DMS 273 (cell line): ENCODE measurements at regions not wholly inside any gene's neighbourhood (a gene's known extent, or its start where the extent isn't known, plus 50 kb on each side); places are given as distances from the start of the nearest gene placed in this dataset.
A peak's percentile ranks its signal among the peaks of the same experiment; 100 is the strongest.
"Not testable (repeated sequence)": the region's sequence is repeated elsewhere in the genome, so short reads cannot be mapped to it uniquely, and the experiment has no call there.

Experiments
- DNase-seq: peaks from one replicate; lab custom pipeline; 2025; ENCODE audit not compliant: unreplicated experiment; lab: John Stamatoyannopoulos, UW

- no peak for DNase-seq
Observed at GRCh38 chr4:112708772-112709171, 71.8 kb downstream of the LARP7 start.

DNA sequence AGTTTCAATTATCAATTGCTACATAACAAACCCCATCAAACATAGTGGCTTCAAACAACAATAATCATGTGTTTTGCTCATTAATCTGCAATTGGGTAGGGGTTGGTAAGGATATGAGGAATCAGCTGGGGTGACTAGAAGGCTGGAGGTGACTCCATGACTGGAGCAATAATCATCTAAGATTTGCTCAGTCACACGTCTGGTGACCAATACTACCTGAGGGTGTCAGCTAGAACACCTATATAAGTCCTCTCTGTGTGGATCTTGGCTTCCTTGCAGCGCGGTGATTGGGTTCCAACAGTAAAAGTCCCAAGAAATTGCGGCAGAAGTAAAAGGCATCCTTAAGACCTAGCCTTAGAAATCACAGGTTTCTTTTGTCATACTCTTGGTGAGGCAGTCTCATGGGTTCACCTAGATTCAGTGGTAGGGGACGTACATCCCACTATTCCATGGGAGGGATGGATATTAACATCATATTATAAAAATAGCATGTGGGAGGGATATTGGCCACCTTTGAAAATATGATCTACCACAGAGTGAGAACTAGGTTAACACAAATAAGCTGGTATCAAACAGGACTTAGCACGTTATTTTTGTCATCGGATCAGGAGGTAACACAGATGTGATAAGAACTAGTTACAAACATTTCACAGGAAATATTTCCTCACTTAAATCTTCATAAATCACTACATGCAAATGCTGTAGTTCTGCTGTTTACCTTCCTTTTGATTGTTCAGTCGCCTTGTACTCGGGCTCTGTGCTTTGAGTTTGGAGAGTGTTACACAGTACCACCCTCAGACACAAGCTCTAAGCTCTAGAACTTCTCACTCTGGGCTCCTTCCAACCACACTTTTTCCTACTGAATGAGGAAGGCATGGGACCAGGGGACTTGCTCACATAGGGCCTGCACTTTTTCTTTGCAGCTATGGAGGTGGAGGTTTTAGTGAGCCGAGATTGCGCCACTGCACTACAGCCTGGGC, 78.3 kb downstream of the LARP7 start:
- DNase-seq: no peak

GRCh38 chr4:112717856-112718255, 80.9 kb downstream of the LARP7 start:
- no peak for DNase-seq

- DNase-seq: no peak
Observed at GRCh38 chr4:112721627-112722026, 84.7 kb downstream of the LARP7 start.

DNA sequence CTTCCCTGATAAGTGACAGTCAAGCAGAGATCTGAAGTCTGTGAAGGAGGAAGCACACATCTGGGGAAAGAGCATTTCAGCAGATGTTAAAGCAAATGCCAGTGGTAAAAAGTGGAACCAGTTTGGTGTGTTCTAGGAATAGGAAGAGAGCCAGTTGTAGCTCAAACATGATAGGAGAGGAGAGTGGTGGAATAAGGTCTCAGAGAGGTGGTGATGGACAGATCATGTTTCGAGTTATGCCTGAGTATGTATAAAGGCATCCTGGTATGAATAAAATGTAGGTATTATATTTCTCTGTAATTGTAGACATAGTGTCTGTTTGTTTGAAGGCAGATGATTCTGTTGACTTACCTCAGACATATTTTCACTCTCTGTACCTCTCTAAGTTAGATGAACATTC, 89.1 kb downstream of the LARP7 start:
- DNase-seq: no peak

GRCh38 chr4:112727728-112728127, 90.8 kb downstream of the LARP7 start:
- DNase-seq: not testable (repeated sequence)

GRCh38 chr4:112731715-112732114, 94.8 kb downstream of the LARP7 start:
- no peak for DNase-seq

DNA sequence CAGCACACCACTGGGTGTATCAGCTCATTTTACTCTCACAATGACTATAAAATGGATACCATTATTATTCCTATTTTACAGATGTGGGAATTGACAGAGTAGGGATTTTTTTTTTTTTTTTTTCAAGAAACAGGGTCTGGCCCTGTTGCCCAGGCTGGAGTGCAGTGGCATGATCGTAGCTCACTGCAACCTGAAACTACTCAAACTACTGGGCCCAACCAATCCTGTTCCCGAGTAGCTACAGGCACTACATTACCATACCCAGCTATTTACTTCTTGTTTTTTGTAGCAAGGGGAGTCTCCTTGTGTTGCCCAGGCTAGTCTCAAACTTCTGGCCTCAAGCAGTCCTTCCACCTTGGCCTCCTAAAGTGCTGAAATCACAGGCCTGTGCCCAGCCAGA, 95.2 kb downstream of the LARP7 start:
- no peak for DNase-seq

DNA sequence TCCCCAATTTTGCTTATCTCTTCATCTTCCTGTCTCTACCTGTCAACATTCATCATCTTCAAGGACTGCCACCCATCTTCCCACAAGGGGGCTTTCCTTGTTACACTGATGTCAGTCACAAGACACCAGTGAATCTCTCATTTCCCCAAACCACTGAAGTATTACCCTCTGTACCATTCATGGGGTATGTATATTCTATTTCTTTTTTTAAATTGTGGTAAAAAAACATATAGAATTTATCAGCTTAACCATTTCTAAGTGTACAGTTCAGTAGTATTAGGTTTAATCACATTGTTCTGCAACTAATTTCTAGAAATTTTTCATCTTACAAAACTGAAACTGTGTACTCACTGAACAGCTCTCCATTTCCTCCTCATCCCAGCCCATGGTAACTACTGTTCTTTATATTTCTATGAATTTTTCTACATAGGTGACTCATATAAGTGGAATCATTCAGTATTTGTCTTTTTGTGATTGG, 98.6 kb downstream of the LARP7 start:
- DNase-seq: no peak

DNA sequence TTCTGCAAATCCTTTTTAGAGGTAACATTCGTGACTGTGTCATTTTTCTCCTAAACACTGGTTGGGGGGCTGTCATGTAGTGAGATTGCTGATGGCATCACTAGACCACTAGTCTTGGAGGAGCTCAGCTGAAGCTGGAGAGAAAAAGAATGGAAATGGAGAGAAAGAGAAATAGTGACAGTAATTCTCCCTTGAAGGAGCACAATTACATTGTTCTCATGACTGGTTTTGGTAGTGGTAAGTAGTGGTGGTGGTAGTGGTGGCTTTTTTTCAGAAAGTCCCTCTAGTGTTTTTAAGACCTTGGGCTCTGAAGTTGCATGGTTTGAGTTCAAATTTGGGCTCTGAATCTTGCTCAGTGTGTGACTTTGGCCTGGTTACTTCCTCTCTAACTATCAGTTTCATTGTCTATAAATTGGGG, 99.8 kb downstream of the LARP7 start:
- DNase-seq: no peak

DNA sequence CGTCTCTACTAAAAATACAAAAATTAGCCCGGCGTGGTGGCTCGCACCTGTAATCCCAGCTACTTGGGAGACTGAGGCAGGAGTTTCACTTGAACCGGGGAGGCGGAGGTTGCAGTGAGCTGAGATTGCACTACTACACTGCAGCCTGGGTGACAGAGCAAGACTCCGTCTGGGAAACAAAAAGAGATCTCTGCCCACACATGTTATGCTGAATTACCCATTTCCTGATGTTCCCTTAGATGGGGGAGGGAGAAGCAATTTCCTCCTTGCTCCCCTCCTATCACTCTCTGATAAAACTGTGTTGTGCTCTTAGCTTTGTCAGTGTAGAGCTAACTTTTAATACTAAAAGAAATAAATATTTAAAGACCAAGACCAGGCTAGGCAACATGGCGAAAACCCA, 102.5 kb downstream of the LARP7 start:
- no peak for DNase-seq

- no peak for DNase-seq
Observed at GRCh38 chr4:112747036-112747435, 110.1 kb downstream of the LARP7 start.

DNA sequence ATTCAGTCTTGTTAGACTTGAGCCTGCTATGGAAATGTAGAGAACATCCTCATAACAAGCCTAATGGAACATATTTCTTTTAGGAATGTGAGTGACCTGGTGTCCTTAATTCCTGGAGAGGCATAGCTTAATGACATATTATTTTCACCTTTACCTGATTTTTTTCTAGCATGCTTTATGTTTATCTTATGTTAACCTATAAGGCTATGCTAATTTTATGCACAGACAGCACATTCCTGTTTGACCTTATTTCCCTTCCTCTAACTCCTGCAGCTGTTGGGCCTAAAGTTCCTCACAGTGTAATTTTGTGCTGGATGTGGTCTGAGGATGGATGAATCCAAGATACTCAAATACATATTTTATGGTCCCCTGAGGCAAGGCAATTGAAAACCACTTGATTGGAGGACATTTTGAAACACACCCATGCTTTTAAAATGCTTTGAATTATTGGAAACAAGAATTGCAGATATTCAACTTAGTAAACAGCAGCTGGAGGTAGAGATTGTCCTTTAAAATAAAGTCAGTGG, 111.5 kb downstream of the LARP7 start:
- no peak for DNase-seq

DNA sequence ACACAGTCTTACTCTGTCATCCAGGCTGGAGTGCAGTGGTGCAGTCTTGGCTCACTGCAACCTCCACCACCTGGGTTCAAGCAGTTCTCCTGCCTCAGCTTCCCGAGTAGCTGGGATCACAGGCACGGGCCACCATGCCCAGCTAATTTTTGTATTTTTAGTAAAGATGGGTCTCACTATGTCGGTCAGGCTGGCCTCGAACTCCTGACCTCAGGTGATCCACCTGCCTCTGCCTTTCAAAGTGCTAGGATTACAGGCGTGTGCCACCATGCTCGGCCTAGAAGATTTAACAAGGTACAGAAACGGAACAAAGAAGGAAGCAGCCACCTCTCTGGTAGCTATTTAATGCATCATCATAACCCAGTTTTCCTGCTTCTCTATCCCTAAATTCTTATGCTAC, 113.8 kb downstream of the LARP7 start:
- DNase-seq: not testable (repeated sequence)

- DNase-seq: peak; percentile 28
Observed at GRCh38 chr4:112751447-112751846, 114.5 kb downstream of the LARP7 start.

- no peak for DNase-seq
Observed at GRCh38 chr4:112752061-112752460, 115.1 kb downstream of the LARP7 start.

DNA sequence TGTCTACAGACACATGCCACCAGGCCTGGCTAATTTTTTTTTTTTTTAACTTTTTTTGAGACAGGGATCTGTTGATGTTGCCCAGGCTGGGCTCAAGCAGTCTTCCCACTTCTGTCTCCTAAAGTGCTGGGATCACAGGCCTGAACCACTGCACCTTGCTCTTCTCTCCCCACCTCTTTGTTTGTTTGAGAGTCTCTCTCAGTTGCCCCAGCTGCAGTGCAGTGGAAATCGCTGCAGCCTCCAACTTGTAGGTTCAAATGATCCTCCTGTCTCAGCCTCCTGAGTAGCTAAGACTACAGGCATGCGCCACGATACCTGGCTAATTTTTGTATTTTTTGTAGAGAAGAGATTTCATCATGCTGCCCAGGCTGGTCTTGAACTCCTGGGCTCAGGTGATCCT, 115.6 kb downstream of the LARP7 start:
- no peak for DNase-seq

- no peak for DNase-seq
Observed at GRCh38 chr4:112753333-112753732, 116.4 kb downstream of the LARP7 start.

- no peak for DNase-seq
Observed at GRCh38 chr4:112759313-112759712, 122.4 kb downstream of the LARP7 start.

DNA sequence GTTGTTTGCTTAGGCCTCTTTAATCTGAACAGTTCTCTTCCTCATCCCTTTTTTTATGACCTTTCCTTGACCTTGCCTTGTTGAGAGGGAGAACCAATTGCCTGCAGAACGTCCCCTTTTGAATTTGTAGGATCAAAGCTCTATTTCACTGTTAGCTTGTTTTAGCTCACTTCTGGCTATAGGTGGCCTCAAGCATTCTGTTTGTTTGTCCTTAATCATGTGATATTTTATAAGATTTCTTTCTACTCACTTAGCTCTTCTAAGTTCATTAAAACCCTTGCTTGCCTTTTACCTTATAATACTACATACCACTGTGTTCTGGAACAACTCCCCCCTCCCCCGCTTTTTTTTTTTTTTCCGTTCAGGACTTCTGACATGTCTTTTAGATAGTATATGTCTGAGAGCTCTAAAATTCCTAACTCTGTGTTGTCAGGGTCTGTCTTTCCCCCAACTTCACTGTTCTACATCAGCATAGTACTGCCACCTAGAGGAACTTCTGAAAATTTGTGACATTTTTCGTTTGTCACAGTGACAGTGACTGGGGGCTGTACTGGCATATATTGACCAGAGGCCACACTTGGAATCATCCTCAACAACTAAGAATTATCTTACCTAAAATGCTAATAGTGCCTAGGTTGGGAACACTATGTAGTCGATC, 128.5 kb downstream of the LARP7 start:
- peak; percentile 57 for DNase-seq

- peak; percentile 57 for DNase-seq
Observed at GRCh38 chr4:112766422-112766821, 129.5 kb downstream of the LARP7 start.

DNA sequence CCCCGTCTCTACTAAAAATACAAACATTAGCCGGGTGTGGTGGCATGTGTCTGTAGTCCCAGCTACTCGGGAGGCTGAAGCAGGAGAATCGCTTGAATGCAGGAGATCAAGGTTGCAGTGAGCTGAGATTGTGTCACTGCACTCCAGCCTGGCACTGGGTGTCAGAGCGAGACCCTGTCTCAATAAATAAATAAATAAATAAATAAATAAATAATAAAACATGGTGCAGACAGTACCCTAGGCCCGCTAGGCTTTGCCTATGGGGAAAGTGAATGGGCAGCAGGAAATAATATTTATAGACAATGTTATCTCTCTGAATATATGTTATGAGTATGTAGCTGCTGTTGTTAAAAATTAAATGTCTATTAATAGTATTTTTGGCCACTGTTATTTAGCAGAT, 130.4 kb downstream of the LARP7 start:
- no peak for DNase-seq
